Ishikawa (cell line): ENCODE measurements at regions not wholly inside any gene's neighbourhood (a gene's known extent, or its start where the extent isn't known, plus 50 kb on each side); places are given as distances from the start of the nearest gene placed in this dataset.

Source experiments
- CEBPB ChIP-seq: IDR thresholded peaks from 2 replicates; pipeline ENCODE4 v1.6.1; 2012
- CREB1 ChIP-seq: IDR thresholded peaks from 2 replicates; pipeline ENCODE4 v1.6.1; 2012; ENCODE audit warnings: low read depth
- EGR1 ChIP-seq: IDR thresholded peaks from 2 replicates; pipeline ENCODE4 v1.6.1; 2012
- EP300 ChIP-seq: IDR thresholded peaks from 2 replicates; pipeline ENCODE4 v1.6.1; 2012; ENCODE audit warnings: borderline replicate concordance
- FOXM1 ChIP-seq: IDR thresholded peaks from 2 replicates; pipeline ENCODE4 v1.6.1; 2012; ENCODE audit warnings: low read depth, borderline replicate concordance
- RAD21 ChIP-seq: IDR thresholded peaks from 2 replicates; pipeline ENCODE4 v1.6.1; 2012; ENCODE audit warnings: low read depth
- REST ChIP-seq: IDR thresholded peaks from 2 replicates; pipeline ENCODE4 v1.6.1; 2012; ENCODE audit warnings: low read depth, mild to moderate bottlenecking
- YY1 ChIP-seq: IDR thresholded peaks from 2 replicates; pipeline ENCODE4 v1.6.1; 2012; ENCODE audit warnings: low read depth
- TF ChIP-seq, protein P1 (sequence below): IDR thresholded peaks from 2 replicates; pipeline ENCODE4 v1.6.1; 2012

DNA sequence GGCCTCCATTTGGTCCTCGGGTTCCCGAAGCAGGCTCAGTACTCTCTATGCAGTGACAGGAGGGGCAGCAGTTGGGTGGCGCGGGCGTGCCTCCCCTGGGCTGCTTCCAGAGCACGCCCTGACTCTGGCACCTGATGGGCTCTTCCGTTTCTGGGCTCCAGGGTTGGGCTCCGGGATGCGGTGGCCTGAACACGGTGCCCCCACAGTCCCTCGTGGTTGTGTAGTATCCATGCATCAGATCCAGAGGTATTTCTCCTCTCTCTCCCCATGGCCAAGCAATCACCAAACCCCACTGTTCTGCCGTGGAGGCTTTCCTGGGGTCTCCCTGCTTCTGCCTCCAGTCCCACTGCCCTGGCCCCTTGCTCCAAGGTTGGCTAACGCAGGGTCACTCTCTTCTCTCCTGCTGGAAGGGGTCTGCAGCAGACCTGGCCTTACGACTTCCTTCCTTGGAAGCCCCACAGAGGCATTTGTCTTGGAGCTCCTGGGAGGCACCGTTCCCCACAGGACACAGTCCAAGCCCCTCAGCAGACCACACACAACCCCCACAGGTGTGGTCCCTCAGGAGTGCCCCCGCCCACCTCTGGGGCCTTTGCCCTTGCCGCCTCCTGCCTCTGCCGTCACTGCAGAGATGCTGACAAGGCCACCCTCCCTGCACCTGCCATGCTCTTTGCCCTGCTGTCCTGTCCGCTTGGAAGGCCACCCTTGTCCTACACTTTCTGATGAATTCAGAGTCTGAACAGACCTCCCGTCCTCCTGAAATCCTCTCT lies 136.6 kb upstream of the ASB18 start:
- TF ChIP-seq CEBPB (no peak), EP300 (no peak), RAD21 (no peak), FOXM1 (no peak), CREB1 (no peak), REST (no peak), EGR1 (no peak), YY1 (no peak)
- TF ChIP-seq, protein P1, sequence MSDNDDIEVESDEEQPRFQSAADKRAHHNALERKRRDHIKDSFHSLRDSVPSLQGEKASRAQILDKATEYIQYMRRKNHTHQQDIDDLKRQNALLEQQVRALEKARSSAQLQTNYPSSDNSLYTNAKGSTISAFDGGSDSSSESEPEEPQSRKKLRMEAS, result no peak
